PC-9 (cell line): ENCODE measurements at regions not wholly inside any gene's neighbourhood (a gene's known extent, or its start where the extent isn't known, plus 50 kb on each side); places are given as distances from the start of the nearest gene placed in this dataset.

Source experiments
- EZH2 ChIP-seq: fragments of 200-600 bp; sonication (generic); IDR thresholded peaks from 2 replicates; pipeline ENCODE4 v1.8.0; 2017; ENCODE audit warnings: antibody characterized with exemption, low read depth
- TF ChIP-seq, protein P1 (sequence below): fragments of 200-600 bp; sonication (generic); conservative IDR thresholded peaks from 2 replicates; pipeline ENCODE4 v1.6.1; 2017; ENCODE audit warnings: mixed run types, antibody characterized with exemption, mild to moderate bottlenecking, moderate library complexity

- TF ChIP-seq, protein P1, sequence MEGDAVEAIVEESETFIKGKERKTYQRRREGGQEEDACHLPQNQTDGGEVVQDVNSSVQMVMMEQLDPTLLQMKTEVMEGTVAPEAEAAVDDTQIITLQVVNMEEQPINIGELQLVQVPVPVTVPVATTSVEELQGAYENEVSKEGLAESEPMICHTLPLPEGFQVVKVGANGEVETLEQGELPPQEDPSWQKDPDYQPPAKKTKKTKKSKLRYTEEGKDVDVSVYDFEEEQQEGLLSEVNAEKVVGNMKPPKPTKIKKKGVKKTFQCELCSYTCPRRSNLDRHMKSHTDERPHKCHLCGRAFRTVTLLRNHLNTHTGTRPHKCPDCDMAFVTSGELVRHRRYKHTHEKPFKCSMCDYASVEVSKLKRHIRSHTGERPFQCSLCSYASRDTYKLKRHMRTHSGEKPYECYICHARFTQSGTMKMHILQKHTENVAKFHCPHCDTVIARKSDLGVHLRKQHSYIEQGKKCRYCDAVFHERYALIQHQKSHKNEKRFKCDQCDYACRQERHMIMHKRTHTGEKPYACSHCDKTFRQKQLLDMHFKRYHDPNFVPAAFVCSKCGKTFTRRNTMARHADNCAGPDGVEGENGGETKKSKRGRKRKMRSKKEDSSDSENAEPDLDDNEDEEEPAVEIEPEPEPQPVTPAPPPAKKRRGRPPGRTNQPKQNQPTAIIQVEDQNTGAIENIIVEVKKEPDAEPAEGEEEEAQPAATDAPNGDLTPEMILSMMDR: no peak
- no peak for TF ChIP-seq EZH2
Measured at GRCh38 chr6:156161471-156161870, 615.7 kb upstream of the ARID1B start.
